EL (cell line): ENCODE measurements at regions not wholly inside any gene's neighbourhood (a gene's known extent, or its start where the extent isn't known, plus 50 kb on each side); places are given as distances from the start of the nearest gene placed in this dataset.

Experiments used
- DNase-seq: peaks from one replicate; pipeline ENCODE4 v3.0.0-alpha.2; 2016

- DNase-seq: no peak
These were observed 505.5 kb downstream of the LMO4 start for GRCh38 chr1:87834151-87834550.

DNA sequence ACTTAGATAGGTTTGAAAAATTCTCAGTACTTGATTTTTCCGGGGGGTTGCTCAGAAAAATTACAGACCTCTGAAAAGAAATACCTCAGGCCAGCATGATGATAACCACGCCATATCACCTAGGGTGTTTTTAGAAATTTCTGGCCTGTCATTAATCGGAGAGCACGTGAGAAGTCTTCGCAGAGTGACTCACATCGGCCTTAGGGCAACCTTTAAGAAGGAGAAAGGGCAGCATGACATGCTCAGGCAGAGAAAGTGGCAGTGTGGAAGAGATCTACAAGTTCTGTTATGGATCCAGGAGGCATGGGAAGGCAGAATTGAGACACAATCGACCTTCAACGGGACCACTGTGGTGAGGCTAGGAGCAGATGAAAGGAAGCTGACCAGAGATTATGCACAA is 506.3 kb downstream of the LMO4 start:
- no peak for DNase-seq

DNA sequence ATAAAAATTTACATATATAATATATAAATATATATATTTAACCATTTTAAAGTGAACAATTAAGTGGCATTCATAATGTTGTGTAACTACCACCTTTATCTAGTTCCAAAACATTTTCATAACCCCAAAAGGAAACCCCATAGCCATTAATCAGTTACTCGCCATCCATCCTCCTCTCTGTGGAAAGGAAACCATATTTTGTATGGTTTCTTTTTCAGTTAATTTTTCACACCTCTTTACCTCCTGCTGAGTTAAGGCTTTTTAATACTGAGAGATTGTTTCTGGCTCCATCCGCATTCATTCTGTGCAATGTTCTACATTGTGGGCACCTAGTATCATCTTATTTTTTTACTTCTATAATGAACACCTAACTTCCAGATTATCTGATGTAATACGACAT is 512.1 kb downstream of the LMO4 start:
- DNase-seq: no peak

GRCh38 chr1:87841332-87841731 is 512.7 kb downstream of the LMO4 start:
- no peak for DNase-seq

- DNase-seq: no peak
These were observed 513.5 kb downstream of the LMO4 start for GRCh38 chr1:87842156-87842555.

- DNase-seq: no peak
These were observed 515.6 kb downstream of the LMO4 start for GRCh38 chr1:87844251-87844650.

GRCh38 chr1:87851490-87851889 is 522.8 kb downstream of the LMO4 start:
- DNase-seq: no peak

GRCh38 chr1:87852410-87853161 is 523.9 kb downstream of the LMO4 start:
- no peak for DNase-seq

- no peak for DNase-seq
These were observed 525.1 kb downstream of the LMO4 start for GRCh38 chr1:87853576-87854351.

DNA sequence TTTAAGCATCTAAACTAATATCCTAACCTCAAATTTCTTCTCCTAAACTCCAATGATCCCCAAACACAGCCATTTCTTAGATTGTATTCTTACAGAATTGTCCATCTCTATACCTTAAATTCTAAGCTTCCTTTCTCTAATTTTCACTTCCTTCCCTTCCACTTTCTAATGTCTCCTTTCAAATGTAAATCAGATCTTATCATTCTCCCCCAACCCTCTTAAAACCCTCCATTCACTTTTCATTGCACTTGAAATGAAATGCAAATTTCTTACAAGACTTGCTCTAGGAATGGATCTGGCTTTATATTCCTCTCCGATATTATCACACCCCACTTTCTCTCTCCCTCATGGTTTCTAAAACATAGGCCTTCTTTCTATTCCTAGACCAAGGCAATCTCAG is 534.6 kb downstream of the LMO4 start:
- DNase-seq: no peak

DNA sequence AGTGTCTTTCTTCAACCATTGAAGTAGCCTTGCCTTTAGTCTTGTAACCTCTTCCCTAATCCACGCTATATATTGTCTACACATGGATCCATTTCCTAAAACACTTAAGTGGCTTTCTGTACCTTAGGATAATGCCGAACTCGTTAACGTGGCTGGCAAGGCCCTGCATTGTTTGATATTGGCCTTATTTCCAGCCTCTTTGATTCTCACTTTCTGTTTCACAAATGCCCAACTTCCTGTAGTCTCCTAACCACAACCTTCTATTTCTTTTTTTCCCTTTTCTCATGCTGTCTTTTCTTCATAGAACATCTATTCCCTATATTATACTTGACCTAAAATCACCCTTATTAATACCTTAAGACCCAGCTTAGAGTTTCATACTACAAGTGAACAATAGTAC is 536.0 kb downstream of the LMO4 start:
- no peak for DNase-seq

- no peak for DNase-seq
These were observed 537.7 kb downstream of the LMO4 start for GRCh38 chr1:87866416-87866815.

DNA sequence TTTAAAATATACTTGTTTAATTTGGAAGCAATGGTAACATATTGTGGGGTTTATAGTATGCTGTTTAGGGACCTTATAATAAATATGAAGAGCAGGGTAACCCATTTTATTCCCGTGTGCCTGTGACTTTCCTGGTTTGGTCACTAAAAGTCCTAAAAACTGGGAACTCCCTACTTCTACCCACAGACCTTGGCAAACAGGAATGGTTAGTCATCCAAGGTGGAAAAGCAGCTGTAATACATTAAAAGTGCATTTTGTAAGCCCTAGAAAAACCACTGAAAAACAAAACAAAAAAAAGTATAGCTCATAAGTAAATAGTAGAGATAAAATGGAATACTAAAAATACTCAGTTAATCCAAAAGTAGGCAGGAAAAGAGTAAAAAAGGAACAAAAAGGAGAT is 538.9 kb downstream of the LMO4 start:
- DNase-seq: no peak

DNA sequence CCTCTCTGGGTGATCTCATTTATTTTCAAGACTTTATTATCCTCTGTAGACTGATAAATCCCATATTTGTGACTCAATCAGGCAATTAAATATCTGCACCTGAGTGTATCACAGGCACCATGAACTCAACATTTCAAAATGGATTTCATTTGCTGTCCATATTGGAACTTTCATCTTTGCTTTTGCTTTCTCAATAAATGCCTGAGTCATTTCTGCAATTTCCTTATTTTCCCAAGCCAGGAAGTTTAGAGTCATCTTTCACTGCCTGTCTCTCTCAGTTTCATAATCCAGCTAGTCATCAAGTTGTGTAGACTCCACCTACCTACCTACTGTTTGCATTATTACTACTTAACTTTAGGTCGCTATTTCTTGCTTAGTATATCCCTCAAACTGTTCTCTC is 540.9 kb downstream of the LMO4 start:
- DNase-seq: peak; percentile 47

DNA sequence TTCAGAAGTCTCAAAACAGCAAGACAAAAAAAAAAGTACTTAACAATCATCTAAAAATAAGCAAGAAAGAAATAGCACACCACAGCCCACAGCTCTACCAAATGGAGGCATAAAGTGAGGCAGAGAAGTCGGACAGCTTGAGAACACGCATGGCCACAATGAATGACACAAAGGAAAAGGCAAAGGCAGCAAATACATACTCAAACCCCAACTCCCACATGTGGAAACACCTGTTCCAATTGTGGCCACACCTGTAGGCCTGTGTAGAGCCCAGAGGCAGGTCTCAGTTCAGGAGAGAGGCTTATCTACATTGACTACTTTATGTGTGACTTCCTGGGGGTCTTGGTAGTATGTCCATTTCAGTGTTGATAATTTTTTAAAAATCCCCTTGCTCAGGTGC is 543.5 kb downstream of the LMO4 start:
- DNase-seq: no peak

DNA sequence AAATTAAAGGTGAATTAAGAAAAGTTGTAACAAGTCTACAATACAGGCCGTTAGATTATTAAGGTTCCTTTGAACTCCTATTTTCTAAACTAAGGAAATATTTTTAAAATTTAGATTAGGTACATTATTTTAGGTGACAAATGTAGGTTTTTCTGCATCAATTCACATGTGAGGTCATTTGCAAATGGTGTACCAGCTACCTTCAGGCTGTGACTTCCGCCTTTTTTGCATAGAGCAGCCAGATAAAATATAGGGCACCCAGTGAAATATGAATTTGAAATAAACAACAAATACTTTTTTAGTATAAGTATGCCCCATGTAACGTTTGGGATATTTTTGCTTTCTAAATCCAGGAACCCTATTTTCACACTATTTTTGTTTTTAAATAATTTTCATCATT is 544.0 kb downstream of the LMO4 start:
- DNase-seq: no peak

DNA sequence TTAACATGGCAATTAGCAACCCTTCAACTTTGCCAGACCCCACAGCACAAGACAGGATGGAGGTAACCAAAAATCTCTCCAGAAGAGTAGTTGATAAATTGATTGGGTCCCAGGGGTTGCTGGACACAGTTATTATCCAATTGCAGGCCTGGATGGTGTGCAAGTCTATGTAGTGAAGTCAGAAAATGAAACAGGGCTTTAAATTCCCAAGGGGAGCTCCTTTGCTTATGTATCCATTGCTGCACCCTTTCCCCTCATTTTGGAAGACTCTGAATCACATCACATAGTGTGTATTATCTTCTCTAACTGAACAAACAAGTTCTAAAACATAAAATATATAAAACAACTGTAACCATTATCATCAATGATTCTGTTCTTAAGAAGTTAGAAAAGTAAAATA is 550.2 kb downstream of the LMO4 start:
- no peak for DNase-seq

DNA sequence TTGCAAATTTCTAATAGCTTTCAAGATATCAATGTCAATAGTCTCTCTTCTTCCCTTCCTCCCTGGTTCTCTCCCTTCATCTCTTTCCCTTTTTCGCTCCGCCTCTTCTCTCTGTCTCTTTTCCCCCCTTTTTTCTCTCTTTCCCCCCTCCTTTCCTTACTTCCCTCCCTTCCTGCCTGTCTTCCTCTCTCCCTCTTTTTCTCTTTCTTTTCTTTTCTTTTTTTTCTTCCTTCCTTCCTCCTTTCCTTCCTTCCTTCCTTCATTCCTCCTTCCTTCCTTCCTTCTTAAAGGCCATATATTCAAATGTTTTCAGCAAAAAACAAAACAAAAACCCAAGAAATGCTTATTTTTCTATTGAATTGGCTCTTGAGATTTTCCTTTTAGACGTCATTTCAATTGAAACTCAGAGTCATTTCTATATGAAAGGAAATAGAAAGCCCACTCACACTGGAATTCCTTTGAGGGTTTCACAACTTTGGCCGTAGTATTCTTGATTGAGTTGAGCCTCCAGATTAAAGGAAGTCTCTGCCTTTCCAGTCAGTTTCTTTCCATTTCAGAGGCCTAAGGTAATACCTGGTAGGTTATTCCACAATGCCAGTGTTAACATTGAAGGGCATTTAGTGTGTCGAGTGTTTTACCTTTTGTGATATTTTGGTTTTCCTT is 551.5 kb downstream of the LMO4 start:
- no peak for DNase-seq

DNA sequence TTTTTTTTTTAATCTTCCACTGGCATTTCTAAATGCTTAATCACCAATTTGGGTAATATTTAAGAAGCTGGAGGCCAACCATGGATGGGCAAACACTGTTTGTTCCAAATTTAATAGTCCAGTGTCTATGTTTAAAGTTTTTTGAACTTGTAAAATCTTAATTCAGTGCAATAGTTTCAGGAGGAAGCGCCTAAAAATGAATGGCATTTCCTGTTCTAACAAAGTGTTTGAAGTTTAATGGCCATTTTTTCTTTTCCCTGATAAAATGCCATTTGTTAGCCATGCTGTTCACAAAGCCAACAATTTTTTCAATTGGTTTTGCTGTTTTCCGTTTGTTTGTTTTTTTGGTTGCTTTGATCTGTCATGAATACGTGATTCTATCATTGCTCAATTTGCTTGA is 552.1 kb downstream of the LMO4 start:
- peak; percentile 14 for DNase-seq

GRCh38 chr1:87883906-87884305 is 555.2 kb downstream of the LMO4 start:
- no peak for DNase-seq

- DNase-seq: no peak
These were observed 555.9 kb downstream of the LMO4 start for GRCh38 chr1:87884581-87884980.

DNA sequence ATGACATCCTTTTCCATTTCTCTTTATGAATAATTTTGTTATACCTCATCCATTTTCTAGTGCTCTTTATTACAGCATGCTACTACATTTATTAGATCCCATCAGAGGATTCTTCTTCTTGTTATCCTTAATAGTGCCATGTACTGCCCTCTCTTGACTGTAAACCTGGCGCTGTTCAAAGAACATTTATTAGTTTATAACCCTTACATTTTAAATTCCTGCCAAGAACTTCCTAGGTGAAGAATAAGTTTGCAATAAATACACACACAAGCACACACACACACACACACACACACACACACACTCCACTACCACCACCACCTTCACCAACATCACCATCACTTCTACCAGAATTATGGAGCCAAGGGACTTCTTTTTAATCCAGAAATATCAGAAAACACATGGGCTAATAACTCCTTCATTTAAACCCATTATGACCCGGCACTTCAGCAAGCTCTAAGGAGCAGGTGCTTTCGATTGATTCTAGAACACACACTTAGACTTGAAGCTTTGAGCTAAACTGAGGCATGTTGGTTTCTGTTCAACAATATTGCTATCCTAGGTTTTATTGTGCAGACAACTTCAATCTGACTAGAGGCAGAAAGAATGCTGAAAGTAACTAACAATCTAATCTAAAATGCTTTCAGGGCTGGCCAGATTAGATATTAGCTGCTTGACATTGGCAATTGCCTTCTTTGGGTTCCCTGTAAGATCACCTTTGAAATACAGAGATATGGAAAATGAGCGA is 556.8 kb downstream of the LMO4 start:
- no peak for DNase-seq

DNA sequence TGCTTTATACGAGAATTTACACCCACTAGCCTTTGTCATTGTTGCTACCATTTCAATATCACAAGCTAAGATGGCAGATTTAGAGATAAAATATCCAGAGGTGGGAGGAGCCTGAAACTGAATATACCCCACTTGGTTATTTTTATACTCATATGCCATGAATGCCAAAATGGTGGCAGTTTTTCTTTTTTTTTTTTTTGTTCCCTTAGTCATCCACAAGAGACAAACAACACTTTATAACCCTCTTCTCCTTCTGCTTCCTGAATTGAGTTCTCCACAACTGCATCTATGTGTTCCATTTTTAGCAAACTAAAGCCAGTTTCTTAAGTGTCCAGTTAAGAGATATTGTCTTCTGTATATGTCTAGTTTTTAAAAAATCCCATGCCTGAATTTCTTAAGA is 558.4 kb downstream of the LMO4 start:
- DNase-seq: no peak
